ENCODE measurements at regions not wholly inside any gene's neighbourhood (a gene's known extent, or its start where the extent isn't known, plus 50 kb on each side); places are given as distances from the start of the nearest gene placed in this dataset.

- Histone ChIP-seq H3K27me3 (ENCODE audit: control insufficient read depth in 3 of 3, insufficient read depth in 3 of 3, low read depth in 1 of 3, low read length in 3 of 3) (no peaks in the 10 kb centered on the region), H3K27ac (replicated peaks; ENCODE audit: low read length) (no peak overlapping the region), H2AFZ (ENCODE audit: low read length) (no peak overlapping the region), H4K8ac (ENCODE audit: low read depth, low read length) (no peak overlapping the region), H3K4me1 (ENCODE audit: control insufficient read depth in 2 of 2, insufficient read depth in 1 of 2, low read depth in 1 of 2, low read length in 2 of 2) (no peaks in the 10 kb centered on the region), H4K91ac (ENCODE audit: low read depth, low read length, poor library complexity) (no peak overlapping the region), H2BK120ac (ENCODE audit: low read depth, low read length) (no peak overlapping the region), H3K79me1 (ENCODE audit: low read depth, low read length) (no peaks in the 10 kb centered on the region), H3K14ac (ENCODE audit: low read length) (no peak overlapping the region), H3K9ac (ENCODE audit: low read depth, low read length, poor library complexity) (no peak overlapping the region), H3K4me3 (ENCODE audit: low read length in 2 of 2) (no peak overlapping the region), H3K4ac (ENCODE audit: low read length) (no peak overlapping the region), H2BK15ac (ENCODE audit: low read length) (no peak overlapping the region), H3K23ac (ENCODE audit: low read depth, low read length, poor library complexity) (no peak overlapping the region), H2BK12ac (ENCODE audit: low read length) (no peak overlapping the region), H2BK5ac (ENCODE audit: low read length) (no peak overlapping the region), H3K18ac (ENCODE audit: low read length) (no peak overlapping the region), H3K9me3 (replicated peaks in 1 of 2; ENCODE audit: control insufficient read depth in 2 of 2, insufficient read depth in 1 of 2, low read depth in 1 of 2, low read length in 2 of 2) (no peaks in the 10 kb centered on the region), H2AK5ac (ENCODE audit: low read depth, low read length) (no peak overlapping the region), H3K4me2 (ENCODE audit: insufficient read depth, low read length, poor library complexity, severe bottlenecking) (no peak overlapping the region), H3K36me3 (replicated peaks in 1 of 2; ENCODE audit: control insufficient read depth in 2 of 2, insufficient read depth in 2 of 2, low read length in 2 of 2) (no peaks in the 10 kb centered on the region)
- DNase-seq (ENCODE audit: low spot score) = no peak
These were observed 266.6 kb downstream of the KIF21A start for GRCh38 chr12:39176356-39176755.

- H3K4me3 ChIP-seq (ENCODE audit: low read length in 2 of 2) = no peak overlapping the region
- H3K27ac ChIP-seq (replicated peaks; ENCODE audit: low read length) = no peak overlapping the region
- H3K18ac ChIP-seq (ENCODE audit: low read length) = no peak overlapping the region
- no peak overlapping the region for H2AK5ac ChIP-seq (ENCODE audit: low read depth, low read length)
- no peak overlapping the region for H2BK120ac ChIP-seq (ENCODE audit: low read depth, low read length)
- H3K9ac ChIP-seq (ENCODE audit: low read depth, low read length, poor library complexity) = no peak overlapping the region
- H3K9me3 ChIP-seq (replicated peaks in 1 of 2; ENCODE audit: control insufficient read depth in 2 of 2, insufficient read depth in 1 of 2, low read depth in 1 of 2, low read length in 2 of 2) = no peaks in the 10 kb centered on the region
- H3K23ac ChIP-seq (ENCODE audit: low read depth, low read length, poor library complexity) = no peak overlapping the region
- WGBS, 2 donors (ENCODE audit: extremely low coverage in 2 of 2, insufficient read length in 2 of 2, insufficient replicate concordance in 1 of 2) = no CpG with 5 or more reads among the region's 2 CpGs
- H2BK12ac ChIP-seq (ENCODE audit: low read length) = no peak overlapping the region
- no peaks in the 10 kb centered on the region for H3K27me3 ChIP-seq (ENCODE audit: control insufficient read depth in 3 of 3, insufficient read depth in 3 of 3, low read depth in 1 of 3, low read length in 3 of 3)
- no peak overlapping the region for H2BK5ac ChIP-seq (ENCODE audit: low read length)
- no peaks in the 10 kb centered on the region for H3K4me1 ChIP-seq (ENCODE audit: control insufficient read depth in 2 of 2, insufficient read depth in 1 of 2, low read depth in 1 of 2, low read length in 2 of 2)
- H2BK15ac ChIP-seq (ENCODE audit: low read length) = no peak overlapping the region
- no peaks in the 10 kb centered on the region for H3K36me3 ChIP-seq (replicated peaks in 1 of 2; ENCODE audit: control insufficient read depth in 2 of 2, insufficient read depth in 2 of 2, low read length in 2 of 2)
- no peak overlapping the region for H3K4me2 ChIP-seq (ENCODE audit: insufficient read depth, low read length, poor library complexity, severe bottlenecking)
- H3K79me1 ChIP-seq (ENCODE audit: low read depth, low read length) = no peaks in the 10 kb centered on the region
- no peak overlapping the region for H3K4ac ChIP-seq (ENCODE audit: low read length)
- no peak overlapping the region for H4K8ac ChIP-seq (ENCODE audit: low read depth, low read length)
- no peak overlapping the region for H3K14ac ChIP-seq (ENCODE audit: low read length)
- DNase-seq (ENCODE audit: low spot score) = no peak
- no peak overlapping the region for H2AFZ ChIP-seq (ENCODE audit: low read length)
- H4K91ac ChIP-seq (ENCODE audit: low read depth, low read length, poor library complexity) = no peak overlapping the region
These were observed 268.3 kb upstream of the CPNE8 start for GRCh38 chr12:39173726-39174125.

GRCh38 chr12:39165338-39165737 is 259.9 kb upstream of the CPNE8 start:
- H3K27ac ChIP-seq (replicated peaks; ENCODE audit: low read length) = no peak overlapping the region
- H2BK12ac ChIP-seq (ENCODE audit: low read length) = no peak overlapping the region
- H3K79me1 ChIP-seq (ENCODE audit: low read depth, low read length) = no peaks in the 10 kb centered on the region
- no peak overlapping the region for H2AK5ac ChIP-seq (ENCODE audit: low read depth, low read length)
- H3K18ac ChIP-seq (ENCODE audit: low read length) = no peak overlapping the region
- no peak overlapping the region for H4K91ac ChIP-seq (ENCODE audit: low read depth, low read length, poor library complexity)
- H3K4me3 ChIP-seq (ENCODE audit: low read length in 2 of 2) = no peak overlapping the region
- H3K9ac ChIP-seq (ENCODE audit: low read depth, low read length, poor library complexity) = no peak overlapping the region
- H2BK15ac ChIP-seq (ENCODE audit: low read length) = no peak overlapping the region
- no peak overlapping the region for H3K23ac ChIP-seq (ENCODE audit: low read depth, low read length, poor library complexity)
- no peak for DNase-seq (ENCODE audit: low spot score)
- H3K36me3 ChIP-seq (replicated peaks in 1 of 2; ENCODE audit: control insufficient read depth in 2 of 2, insufficient read depth in 2 of 2, low read length in 2 of 2) = no peaks in the 10 kb centered on the region
- no peak overlapping the region for H3K4ac ChIP-seq (ENCODE audit: low read length)
- H2BK120ac ChIP-seq (ENCODE audit: low read depth, low read length) = no peak overlapping the region
- no peaks in the 10 kb centered on the region for H3K4me1 ChIP-seq (ENCODE audit: control insufficient read depth in 2 of 2, insufficient read depth in 1 of 2, low read depth in 1 of 2, low read length in 2 of 2)
- H2AFZ ChIP-seq (ENCODE audit: low read length) = no peak overlapping the region
- no peak overlapping the region for H4K8ac ChIP-seq (ENCODE audit: low read depth, low read length)
- H2BK5ac ChIP-seq (ENCODE audit: low read length) = no peak overlapping the region
- H3K14ac ChIP-seq (ENCODE audit: low read length) = no peak overlapping the region
- H3K9me3 ChIP-seq (replicated peaks in 1 of 2; ENCODE audit: control insufficient read depth in 2 of 2, insufficient read depth in 1 of 2, low read depth in 1 of 2, low read length in 2 of 2) = no peaks in the 10 kb centered on the region
- no peaks in the 10 kb centered on the region for H3K27me3 ChIP-seq (ENCODE audit: control insufficient read depth in 3 of 3, insufficient read depth in 3 of 3, low read depth in 1 of 3, low read length in 3 of 3)
- no peak overlapping the region for H3K4me2 ChIP-seq (ENCODE audit: insufficient read depth, low read length, poor library complexity, severe bottlenecking)

GRCh38 chr12:39161465-39162085 is 256.2 kb upstream of the CPNE8 start:
- WGBS, 2 donors (ENCODE audit: extremely low coverage in 2 of 2, insufficient read length in 2 of 2, insufficient replicate concordance in 1 of 2) = no CpG with 5 or more reads among the region's 4 CpGs
- Histone ChIP-seq H4K8ac (ENCODE audit: low read depth, low read length) (no peak overlapping the region), H3K4me1 (ENCODE audit: control insufficient read depth in 2 of 2, insufficient read depth in 1 of 2, low read depth in 1 of 2, low read length in 2 of 2) (no peaks in the 10 kb centered on the region), H3K18ac (ENCODE audit: low read length) (no peak overlapping the region), H2AFZ (ENCODE audit: low read length) (no peak overlapping the region), H3K4me3 (ENCODE audit: low read length in 2 of 2) (no peak overlapping the region), H2BK5ac (ENCODE audit: low read length) (no peak overlapping the region), H3K4ac (ENCODE audit: low read length) (no peak overlapping the region), H3K14ac (ENCODE audit: low read length) (no peak overlapping the region), H2BK12ac (ENCODE audit: low read length) (no peak overlapping the region), H3K27ac (replicated peaks; ENCODE audit: low read length) (no peak overlapping the region), H3K27me3 (ENCODE audit: control insufficient read depth in 3 of 3, insufficient read depth in 3 of 3, low read depth in 1 of 3, low read length in 3 of 3) (no peaks in the 10 kb centered on the region), H3K23ac (ENCODE audit: low read depth, low read length, poor library complexity) (no peak overlapping the region), H3K79me1 (ENCODE audit: low read depth, low read length) (no peaks in the 10 kb centered on the region), H3K4me2 (ENCODE audit: insufficient read depth, low read length, poor library complexity, severe bottlenecking) (no peak overlapping the region), H4K91ac (ENCODE audit: low read depth, low read length, poor library complexity) (no peak overlapping the region), H3K9ac (ENCODE audit: low read depth, low read length, poor library complexity) (no peak overlapping the region), H2BK120ac (ENCODE audit: low read depth, low read length) (no peak overlapping the region), H2AK5ac (ENCODE audit: low read depth, low read length) (no peak overlapping the region), H2BK15ac (ENCODE audit: low read length) (no peak overlapping the region), H3K36me3 (replicated peaks in 1 of 2; ENCODE audit: control insufficient read depth in 2 of 2, insufficient read depth in 2 of 2, low read length in 2 of 2) (no peaks in the 10 kb centered on the region), H3K9me3 (replicated peaks in 1 of 2; ENCODE audit: control insufficient read depth in 2 of 2, insufficient read depth in 1 of 2, low read depth in 1 of 2, low read length in 2 of 2) (no peaks in the 10 kb centered on the region)
- no peak for DNase-seq (ENCODE audit: low spot score)

Measured in neuronal stem cell (in vitro differentiated cells).